DMS53 (cell line): ENCODE measurements at regions not wholly inside any gene's neighbourhood (a gene's known extent, or its start where the extent isn't known, plus 50 kb on each side); places are given as distances from the start of the nearest gene placed in this dataset.

Source experiments
- DNase-seq: peaks from one replicate; lab custom pipeline; 2025; lab: John Stamatoyannopoulos, UW

GRCh38 chr18:70506511-70506910 is 217.7 kb downstream of the SOCS6 start:
- no peak for DNase-seq

GRCh38 chr18:70503060-70503459 is 214.2 kb downstream of the SOCS6 start:
- DNase-seq, result no peak

- DNase-seq, result no peak
These were observed 212.5 kb downstream of the SOCS6 start for GRCh38 chr18:70501358-70501757.

- DNase-seq, result no peak
These were observed 211.9 kb downstream of the SOCS6 start for GRCh38 chr18:70500748-70501147.

- no peak for DNase-seq
These were observed 210.4 kb downstream of the SOCS6 start for GRCh38 chr18:70499218-70499691.

GRCh38 chr18:70496353-70497294 is 207.8 kb downstream of the SOCS6 start:
- no peak for DNase-seq

GRCh38 chr18:70494524-70494923 is 205.7 kb downstream of the SOCS6 start:
- DNase-seq, result peak; percentile 25

- DNase-seq, result no peak
These were observed 204.6 kb downstream of the SOCS6 start for GRCh38 chr18:70493461-70493860.

GRCh38 chr18:70491734-70492348 is 203.0 kb downstream of the SOCS6 start:
- DNase-seq, result peak; percentile 90

- DNase-seq, result peak; percentile 89
These were observed 201.4 kb downstream of the SOCS6 start for GRCh38 chr18:70489986-70490933.

GRCh38 chr18:70489571-70489970 is 200.7 kb downstream of the SOCS6 start:
- DNase-seq, result no peak

- no peak for DNase-seq
These were observed 181.1 kb downstream of the SOCS6 start for GRCh38 chr18:70469916-70470315.

- DNase-seq, result no peak
These were observed 180.2 kb downstream of the SOCS6 start for GRCh38 chr18:70468861-70469547.

GRCh38 chr18:70464343-70465114 is 175.7 kb downstream of the SOCS6 start:
- peak; percentile 95 for DNase-seq

- no peak for DNase-seq
These were observed 174.2 kb downstream of the SOCS6 start for GRCh38 chr18:70463085-70463484.

- no peak for DNase-seq
These were observed 173.2 kb downstream of the SOCS6 start for GRCh38 chr18:70462078-70462439.

GRCh38 chr18:70461323-70462077 is 172.7 kb downstream of the SOCS6 start:
- no peak for DNase-seq

- DNase-seq, result no peak
These were observed 170.9 kb downstream of the SOCS6 start for GRCh38 chr18:70459731-70460130.

GRCh38 chr18:70459251-70459650 is 170.4 kb downstream of the SOCS6 start:
- DNase-seq, result no peak

- DNase-seq, result no peak
These were observed 168.9 kb downstream of the SOCS6 start for GRCh38 chr18:70457788-70458187.
